ENCODE measurements at regions not wholly inside any gene's neighbourhood (a gene's known extent, or its start where the extent isn't known, plus 50 kb on each side); places are given as distances from the start of the nearest gene placed in this dataset.
A peak's percentile ranks its signal among the peaks of the same experiment; 100 is the strongest.

DNA sequence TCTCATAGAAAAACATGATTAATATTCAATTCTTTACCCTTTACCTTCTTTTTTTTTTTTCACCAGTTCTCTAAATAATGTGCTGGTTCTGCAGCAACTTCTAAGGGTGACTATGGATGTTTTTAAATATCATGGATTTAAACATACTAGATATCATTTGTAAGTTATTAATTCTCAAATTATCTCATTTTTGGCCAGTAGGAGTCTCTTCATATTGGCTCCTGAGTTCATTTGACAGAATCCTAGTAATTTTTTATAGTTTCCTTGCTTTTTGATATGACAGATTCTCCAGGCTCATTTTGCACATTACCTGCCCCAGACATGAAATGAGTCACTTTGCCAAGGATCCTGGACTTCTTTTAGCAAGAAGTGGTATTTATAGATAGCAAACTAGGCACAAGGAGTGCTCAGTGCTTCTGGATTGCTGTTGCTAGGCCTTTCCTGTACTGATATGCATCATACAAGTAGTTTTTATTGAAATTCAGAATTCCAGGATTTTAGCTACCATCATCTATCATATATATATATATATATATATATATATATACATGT is 201.3 kb upstream of the IL12B start:
- DNase-seq (ENCODE audit: low read depth): no peak

DNA sequence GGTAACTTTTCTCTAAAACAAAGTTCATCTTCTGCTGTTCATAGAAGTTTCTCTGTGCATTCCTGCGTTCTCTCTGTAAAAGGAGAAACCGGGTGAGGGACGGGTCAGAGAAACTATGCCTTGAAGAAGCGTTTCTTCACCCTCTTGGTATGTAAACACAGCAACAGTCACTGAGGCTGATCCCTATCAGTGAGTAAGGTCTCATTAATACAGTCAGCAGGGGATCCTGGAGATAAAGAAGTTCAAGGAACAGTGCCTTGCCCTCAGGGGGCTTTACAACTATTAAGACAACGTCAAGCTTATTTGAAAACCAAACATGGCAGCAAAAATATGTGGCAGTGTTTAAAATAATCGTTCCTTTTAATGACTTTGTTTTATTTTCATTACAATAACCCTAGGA is 202.9 kb upstream of the IL12B start:
- no peak for DNase-seq (ENCODE audit: low read depth)

DNA sequence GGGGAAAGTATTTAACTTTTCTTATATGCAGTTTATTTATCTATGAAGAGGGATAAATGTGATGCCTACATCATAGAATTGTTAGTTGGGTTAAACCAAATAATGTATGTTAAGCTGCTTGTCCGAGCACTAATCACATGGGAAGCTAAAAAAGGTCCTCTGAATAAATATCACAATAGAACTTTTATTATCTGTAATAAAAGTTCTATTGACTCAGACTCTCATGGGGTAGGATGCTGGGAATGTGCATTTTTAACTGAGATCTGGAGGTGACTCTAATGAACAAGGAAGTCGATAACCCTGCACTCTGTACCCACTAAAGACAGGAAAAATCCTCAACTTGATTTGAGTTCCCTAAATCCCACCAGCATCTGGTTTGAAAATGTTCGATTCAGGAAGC is 205.9 kb upstream of the IL12B start:
- no peak for DNase-seq (ENCODE audit: low read depth)

DNA sequence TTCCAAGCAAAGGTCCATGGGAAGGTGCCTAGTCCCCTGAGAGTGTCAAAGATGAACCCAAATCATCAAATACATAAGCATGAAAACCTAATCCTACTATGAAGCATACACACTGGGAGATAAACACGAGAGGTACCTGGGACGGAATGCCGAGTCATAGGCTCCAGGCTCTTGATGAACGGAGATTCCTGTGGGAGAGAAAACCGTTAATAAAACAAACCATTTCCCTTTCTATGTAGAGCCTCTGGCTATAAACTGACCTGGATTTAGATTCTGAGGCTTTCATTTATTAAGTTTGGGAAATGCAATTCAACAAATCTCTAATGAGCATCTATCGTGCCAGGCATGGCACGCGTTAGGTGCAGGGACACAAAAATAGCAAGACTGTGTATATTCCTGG is 206.4 kb upstream of the IL12B start:
- DNase-seq (ENCODE audit: low read depth): no peak

DNA sequence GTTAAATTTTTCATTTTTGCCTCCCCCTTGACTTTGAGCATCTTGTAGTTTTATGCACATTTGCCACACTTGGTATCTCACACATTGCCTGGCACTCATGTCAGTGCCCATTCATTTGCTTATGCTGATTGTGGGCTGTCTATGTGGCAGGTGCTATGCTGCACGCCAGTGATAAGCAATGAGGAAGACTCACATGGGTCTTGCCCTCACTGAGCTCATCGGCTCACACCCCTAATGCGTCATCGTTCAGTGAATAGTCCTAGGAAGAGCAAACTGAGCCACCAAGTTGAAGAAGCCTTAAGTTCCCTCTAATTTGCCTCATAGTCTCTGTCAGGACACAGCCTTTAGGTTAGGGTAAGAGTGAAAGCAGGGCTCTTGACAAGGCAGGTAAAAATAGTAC is 209.4 kb upstream of the IL12B start:
- no peak for DNase-seq (ENCODE audit: low read depth)

DNA sequence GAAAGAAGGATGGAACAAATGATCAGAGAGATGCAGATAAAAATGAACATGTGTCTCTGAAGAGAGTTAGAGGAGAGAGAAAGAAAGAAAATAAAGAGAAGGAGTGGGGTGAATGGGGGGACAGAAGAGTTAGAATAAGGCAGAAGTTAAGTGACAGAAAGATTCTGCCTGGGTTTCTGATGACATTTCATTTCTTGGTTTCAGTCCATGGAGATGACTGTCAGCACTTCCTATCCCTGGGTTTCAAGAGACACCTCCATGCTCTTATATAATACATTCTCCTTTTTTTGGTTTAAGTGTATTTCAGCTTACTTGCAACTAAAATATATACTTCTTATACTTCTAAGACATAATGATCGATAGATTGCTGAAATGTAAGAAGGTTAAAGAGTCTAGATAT is 213.0 kb upstream of the IL12B start:
- DNase-seq (ENCODE audit: low read depth): no peak

DNA sequence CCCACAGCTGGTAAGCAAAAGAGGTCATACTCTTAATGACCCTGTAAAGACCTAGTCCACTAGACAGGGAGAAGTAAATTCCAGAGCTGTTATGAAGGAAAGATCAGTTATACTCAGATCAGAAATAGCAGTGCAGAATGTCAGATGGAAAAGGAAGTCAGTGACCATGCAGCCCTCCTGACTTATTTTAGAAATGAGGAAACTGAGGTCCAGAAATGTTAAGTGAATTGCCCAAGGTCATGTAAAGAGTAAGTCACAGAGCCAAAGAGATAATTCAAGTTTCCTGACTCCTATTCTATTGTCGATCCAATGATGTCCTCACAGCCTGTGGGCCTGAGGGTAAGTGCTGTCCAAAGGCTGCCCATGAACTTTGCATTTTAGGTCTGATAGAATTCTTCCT is 214.9 kb upstream of the IL12B start:
- DNase-seq (ENCODE audit: low read depth): no peak

DNA sequence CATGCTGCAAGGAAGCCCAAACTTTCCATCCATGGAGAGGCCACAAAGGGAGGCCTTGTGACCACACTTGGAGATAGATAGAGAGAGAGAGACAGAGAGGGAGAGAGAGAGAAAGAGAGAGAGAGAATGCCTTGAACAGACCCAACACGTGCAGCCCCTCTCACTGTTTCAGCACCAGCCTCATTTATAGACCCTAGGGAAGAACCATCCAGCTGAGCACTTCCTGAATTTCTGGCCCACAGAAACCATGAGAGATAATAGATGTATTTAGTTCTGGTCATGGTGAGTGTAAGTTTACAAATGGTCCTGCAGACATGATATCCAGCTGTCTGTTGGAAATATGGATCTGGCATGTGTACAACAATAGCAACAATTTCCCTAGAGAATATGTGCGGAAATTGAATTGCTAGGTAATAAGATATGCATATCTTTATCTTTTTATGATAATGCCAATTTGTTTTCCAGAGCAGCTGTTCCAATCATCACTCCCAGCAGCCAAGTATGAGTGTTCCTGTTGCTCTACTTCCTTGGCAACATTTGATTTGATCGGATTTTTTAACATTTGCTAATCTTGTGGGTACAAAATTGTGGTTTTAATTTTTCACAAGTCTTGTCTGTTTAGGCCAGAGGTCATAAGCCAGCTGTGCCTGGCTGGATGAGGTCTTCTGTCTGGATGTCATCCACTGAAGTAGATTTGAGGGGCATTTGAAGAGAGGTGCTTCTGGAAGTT is 217.3 kb upstream of the IL12B start:
- DNase-seq (ENCODE audit: low read depth): peak; percentile 74

DNA sequence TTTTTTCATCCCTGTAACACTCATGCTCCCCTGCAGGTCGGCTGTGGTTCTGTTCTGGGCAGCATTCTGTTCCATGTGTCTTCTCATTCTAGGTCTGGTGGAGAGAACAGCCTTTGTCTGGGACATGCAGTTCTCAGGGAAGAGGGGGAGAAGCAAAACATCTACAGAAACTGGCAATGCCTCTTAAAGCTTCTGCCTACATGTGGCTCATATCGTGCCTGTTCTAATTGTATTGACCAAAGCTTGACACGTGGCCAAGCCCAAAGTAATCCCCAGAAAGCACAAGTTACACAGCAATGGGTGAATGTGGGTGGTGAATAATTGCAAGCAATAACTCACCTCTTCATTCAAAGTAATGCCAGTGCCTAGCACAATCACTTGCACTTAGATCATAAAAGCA is 218.2 kb upstream of the IL12B start:
- DNase-seq (ENCODE audit: low read depth): peak; percentile 24

DNA sequence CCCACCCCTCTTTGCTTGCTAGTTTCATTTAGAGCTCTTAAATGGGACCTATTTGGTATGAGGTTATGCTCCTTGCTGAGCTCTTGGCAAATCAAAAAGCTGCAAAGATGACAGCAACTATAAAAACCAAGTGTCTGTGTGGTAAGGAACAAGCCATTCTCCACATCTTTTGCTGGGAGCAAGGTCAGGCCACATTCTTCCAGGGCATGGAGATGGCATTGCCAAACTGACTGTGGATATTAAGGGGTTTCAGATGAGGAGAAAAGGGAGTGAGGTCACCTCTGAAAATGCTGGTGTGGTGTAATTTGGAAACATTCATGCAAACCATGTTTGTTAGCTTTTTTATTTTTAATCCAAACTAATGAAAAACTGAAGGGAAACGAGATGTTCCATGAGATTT is 218.8 kb upstream of the IL12B start:
- peak; percentile 20 for DNase-seq (ENCODE audit: low read depth)

DNA sequence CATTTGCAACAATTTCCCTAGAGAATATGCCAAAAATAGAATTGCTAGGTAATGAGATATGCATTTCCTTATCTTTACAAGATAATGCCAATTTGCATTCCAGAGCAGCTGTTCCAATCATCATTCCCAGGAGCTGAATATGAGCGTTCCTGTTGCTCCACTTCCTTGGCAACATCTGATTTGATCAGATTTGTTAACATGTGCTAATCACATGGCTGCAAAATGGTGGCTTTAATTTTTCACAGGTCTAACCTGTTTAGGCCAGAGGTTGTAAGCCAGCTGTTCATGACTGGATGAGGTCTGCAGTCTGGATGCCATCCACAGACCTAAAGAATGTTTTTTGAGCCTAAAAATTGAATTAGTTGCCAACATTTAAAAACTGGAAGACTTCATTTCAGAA is 220.7 kb upstream of the IL12B start:
- DNase-seq (ENCODE audit: low read depth): no peak

DNA sequence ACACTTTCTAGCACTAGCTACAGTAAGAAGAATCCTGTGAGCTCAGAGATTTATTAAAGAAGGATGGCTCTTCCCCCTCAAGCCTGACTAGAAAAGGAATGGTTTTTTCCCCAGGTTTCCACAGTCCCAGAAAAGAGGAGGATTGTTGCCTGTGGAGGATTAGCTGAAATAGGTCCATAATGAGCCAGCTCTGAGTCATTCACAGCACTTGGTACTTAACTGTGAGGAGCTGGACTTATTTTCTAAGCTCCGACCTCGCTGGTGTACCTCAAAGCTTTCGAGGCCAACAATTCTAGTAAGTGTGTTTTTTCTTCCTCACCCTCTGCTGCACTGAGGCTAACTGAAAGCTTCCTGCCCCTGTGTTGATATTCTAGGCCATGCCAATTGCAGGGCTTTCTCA is 222.5 kb upstream of the IL12B start:
- peak; percentile 47 for DNase-seq (ENCODE audit: low read depth)

DNA sequence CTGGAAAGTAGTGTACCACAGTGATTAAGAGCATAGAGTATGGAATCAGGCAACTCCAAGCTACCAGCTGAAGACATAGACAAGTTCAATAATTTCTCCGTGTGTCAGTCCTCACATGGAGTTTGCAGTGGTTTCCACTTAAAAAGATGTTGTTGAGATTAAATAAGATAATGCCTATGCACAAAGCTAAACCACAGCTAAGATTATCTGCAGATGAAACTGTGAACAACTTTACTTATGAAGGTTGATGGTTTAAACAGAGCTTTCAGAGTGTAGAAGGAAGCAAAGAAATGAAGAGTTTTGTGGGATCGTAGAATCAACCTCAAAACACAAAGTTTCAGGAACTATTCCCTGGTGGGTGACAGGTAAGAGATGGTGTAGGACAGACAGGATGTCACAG is 223.5 kb upstream of the IL12B start:
- DNase-seq (ENCODE audit: low read depth): no peak

DNA sequence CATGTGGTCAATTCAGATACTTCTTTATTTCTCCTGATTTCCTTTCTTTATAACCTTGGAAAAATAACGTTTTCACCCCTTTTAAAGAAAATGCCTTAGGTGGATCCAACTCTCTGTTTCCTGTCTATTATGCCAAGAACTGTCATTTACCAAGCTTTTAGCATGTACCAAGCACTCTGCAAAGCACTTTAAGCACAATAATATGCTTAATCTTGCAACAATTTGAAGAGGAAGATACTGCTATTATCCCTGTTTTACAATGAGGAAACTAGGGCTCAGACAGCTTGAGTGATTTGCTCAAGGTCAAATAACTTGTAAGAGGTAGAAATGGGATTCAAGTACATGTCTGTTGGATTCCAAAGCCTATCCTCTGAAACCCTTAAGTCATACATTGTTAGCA is 224.8 kb upstream of the IL12B start:
- DNase-seq (ENCODE audit: low read depth): no peak

DNA sequence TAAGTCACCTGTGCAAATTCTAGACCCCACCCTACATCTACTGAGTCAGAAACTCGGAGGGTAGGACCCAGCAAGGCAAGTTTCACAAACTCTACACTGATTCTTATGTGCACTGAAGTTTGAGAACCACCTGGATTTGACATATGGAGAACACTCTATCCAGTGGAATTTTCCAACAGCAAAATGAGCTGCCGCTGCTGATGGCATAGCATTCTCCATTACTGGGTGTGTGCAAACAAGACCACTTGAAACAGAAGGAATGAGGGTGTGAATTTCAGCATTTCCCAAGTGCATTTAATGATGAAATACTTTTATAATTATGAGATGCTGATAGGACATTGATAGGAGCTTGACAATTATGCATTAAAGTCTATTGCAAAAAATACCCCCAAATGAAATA is 229.1 kb upstream of the IL12B start:
- no peak for DNase-seq (ENCODE audit: low read depth)

DNA sequence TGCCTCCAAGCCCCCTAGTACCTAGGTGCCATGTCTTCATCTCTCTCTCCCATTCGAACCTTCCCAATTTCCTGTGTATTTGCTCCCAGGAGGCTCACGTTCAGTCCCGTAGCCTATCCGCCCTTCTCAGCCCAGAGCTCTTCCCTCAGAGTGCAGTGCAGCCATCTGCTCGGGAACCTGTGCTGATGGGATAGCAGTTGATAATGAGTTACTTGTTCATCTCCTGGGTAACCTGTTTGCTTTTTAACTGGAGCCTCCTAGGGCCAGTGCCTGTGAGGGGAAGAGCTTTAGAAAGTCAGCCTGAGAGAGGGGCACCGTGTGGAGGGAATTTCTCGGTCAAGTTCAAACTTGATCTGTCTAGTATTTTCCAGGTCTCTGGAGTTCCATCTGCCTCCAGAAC is 229.8 kb upstream of the IL12B start:
- DNase-seq (ENCODE audit: low read depth): no peak

DNA sequence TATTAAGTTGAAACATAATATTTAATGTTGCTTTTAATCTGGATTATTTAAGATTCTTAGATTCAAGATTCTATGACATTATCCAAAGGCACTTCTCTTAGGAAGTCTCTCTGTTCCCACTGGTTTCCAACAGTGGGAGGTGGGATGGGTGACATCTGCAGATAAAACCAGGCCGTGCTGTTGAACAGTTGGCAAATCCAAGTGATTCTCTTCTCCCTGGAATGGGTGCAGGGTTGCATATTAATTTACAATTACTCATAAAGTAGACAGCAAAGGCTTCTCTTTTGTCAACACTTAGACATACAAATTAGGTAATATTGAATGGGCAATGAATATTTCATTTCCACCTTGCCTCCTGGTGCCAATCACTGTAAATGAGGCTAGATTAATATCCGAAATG is 233.7 kb upstream of the IL12B start:
- DNase-seq (ENCODE audit: low read depth): no peak

DNA sequence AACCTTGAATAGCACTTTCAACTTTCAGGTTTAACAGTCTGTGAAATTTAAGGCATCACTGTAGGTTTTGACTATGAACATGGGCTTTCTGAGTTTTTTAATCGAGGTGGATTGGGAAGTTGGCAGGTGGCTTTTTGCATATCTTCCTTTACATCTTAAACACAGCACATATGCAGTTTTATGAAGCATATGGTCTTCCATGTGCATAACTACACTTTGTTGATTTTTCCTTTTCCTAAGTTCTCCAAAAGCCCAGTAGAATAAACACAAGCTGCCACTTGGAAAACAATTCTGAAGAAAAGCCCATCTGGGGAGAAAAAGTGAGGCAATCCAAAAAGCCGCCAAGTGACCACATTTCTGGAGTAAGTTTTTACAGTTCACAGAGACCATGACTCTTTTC is 236.5 kb upstream of the IL12B start:
- DNase-seq (ENCODE audit: low read depth): no peak

DNA sequence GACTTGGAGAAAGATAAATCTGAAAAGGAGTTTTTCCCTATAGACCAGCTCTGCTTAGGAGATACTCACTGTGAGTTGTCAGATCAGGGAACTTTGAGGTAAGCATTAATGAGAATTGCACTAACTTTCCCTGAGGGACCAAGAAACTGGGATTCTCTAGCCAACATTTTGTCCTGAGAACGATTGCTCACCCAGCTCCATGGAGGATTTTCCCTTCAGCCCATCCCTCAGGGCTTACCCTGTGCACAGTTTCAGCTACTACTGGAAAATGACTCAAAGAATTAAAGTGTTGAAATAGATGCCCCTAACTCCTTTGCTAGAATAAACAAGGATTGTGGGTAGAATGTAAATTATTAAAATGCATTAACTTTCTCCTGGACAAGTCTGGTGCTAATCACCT is 237.2 kb upstream of the IL12B start:
- no peak for DNase-seq (ENCODE audit: low read depth)

DNA sequence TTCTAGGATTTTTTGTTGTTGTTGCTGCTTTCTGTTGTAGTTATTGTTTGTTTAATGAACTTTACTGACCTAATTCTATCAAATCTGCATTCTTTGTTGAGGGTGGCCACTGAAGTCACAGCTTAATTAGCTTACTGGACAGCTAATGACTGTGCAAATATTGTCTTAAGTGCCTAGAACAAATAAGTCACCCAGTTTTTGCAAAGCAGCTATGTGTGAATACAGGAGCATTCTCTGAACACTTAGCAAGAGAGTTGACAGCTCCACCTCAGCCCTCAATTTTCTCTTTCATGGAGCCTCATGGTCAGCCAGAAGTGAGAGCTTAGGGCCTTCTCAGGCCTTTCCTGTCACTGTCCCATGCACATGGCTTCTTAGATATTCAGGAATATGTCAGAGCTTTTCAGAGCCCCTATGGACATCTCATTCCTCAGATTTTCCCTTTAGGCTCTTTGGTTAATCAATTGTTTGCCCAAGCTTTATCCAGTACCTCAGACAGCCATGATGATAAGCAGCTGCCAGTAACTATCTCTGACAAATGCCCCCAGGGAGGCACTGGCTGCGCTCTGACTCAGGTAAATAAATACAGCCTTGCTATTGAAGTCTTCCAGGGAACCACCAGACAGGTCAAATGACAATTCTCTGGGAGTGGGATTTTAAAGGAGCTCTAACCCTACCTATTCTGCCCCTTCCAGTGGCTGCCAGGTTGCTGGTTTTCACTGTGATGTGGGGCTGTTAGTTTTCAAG is 241.4 kb upstream of the IL12B start:
- no peak for DNase-seq (ENCODE audit: low read depth)

DNA sequence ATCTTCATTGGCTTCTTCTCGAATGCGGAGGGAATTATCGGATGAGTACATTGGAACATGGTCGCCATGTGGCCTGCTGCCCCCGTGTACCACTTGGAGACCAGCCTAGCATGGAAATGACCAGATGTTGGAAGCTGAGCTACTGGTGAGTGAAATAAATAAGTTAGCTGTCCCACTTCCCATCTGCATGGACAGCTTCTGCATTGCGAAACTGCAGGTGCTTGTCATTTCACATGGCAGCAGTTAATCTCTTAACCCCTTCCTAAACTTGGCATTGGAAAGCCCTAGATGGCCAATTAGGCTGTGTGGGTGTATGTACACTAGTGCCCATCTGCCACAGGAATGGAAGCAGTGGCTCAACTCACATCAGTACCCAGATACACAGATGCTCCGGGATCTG is 246.6 kb upstream of the IL12B start:
- DNase-seq (ENCODE audit: low read depth): no peak

DNA sequence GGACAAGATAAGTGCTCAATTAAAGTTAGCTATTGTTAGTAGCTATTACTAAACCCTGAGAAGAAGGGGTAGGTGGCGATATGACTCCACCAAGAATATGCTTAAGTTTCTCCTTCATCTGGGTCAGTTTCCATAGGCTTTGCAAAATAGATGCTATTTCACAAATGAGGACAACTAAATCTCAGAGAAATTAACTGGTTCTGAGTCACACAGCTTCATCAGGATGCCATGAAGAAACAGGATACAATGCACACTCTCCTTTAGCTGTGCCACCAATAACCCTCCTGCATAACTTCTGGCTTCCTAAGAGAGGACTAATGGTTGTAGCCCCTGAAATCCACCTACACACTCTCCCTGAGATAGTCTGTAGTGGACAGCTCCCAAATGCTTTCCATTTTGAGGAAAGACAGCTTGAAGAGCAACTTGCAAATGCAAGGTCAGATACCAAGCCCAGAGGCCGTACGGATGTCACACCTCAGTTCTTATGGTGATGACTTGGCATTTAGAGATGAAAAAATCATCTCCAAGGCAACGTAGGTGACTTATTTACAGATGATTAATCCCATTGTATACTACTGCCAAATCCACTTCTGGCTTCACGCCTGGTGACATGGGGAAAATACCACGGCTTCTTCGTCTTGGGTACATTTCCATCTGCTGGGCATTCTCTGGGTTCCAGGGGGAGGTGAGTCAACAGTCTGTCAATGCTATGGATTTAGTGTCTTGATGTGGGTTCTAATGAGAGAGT is 251.4 kb upstream of the IL12B start:
- DNase-seq (ENCODE audit: low read depth): peak; percentile 89

Measured in myocyte (in vitro differentiated cells).